COLO668 (cell line): ENCODE measurements at regions not wholly inside any gene's neighbourhood (a gene's known extent, or its start where the extent isn't known, plus 50 kb on each side); places are given as distances from the start of the nearest gene placed in this dataset.
A peak's percentile ranks its signal among the peaks of the same experiment; 100 is the strongest.
"Not testable (repeated sequence)": the region's sequence is repeated elsewhere in the genome, so short reads cannot be mapped to it uniquely, and the experiment has no call there.

Experiments used
- DNase-seq: peaks from one replicate; lab custom pipeline; 2025; ENCODE audit not compliant: unreplicated experiment; lab: John Stamatoyannopoulos, UW

GRCh38 chr5:152456815-152457443 lies 51.9 kb upstream of the NMUR2 start:
- no peak for DNase-seq

GRCh38 chr5:152462021-152462721 lies 57.1 kb upstream of the NMUR2 start:
- DNase-seq = no peak

GRCh38 chr5:152464048-152464447 lies 59.0 kb upstream of the NMUR2 start:
- no peak for DNase-seq

- DNase-seq = no peak
Measured at GRCh38 chr5:152465140-152465539, 60.1 kb upstream of the NMUR2 start.

GRCh38 chr5:152466085-152466745 lies 61.1 kb upstream of the NMUR2 start:
- no peak for DNase-seq

- no peak for DNase-seq
Measured at GRCh38 chr5:152470167-152470566, 65.1 kb upstream of the NMUR2 start.

GRCh38 chr5:152472083-152472482 lies 67.0 kb upstream of the NMUR2 start:
- DNase-seq = no peak

GRCh38 chr5:152474961-152475360 lies 69.9 kb upstream of the NMUR2 start:
- DNase-seq = no peak

- no peak for DNase-seq
Measured at GRCh38 chr5:152477536-152477935, 72.5 kb upstream of the NMUR2 start.

GRCh38 chr5:152479866-152480265 lies 74.8 kb upstream of the NMUR2 start:
- not testable (repeated sequence) for DNase-seq

- not testable (repeated sequence) for DNase-seq
Measured at GRCh38 chr5:152480677-152481076, 75.6 kb upstream of the NMUR2 start.

- no peak for DNase-seq
Measured at GRCh38 chr5:152487130-152487529, 82.1 kb upstream of the NMUR2 start.

GRCh38 chr5:152488869-152489268 lies 83.8 kb upstream of the NMUR2 start:
- no peak for DNase-seq

GRCh38 chr5:152499814-152500535 lies 94.9 kb upstream of the NMUR2 start:
- DNase-seq = no peak

GRCh38 chr5:152501294-152501693 lies 96.2 kb upstream of the NMUR2 start:
- DNase-seq = no peak

GRCh38 chr5:152503206-152503605 lies 98.1 kb upstream of the NMUR2 start:
- DNase-seq = no peak

GRCh38 chr5:152505442-152506042 lies 100.5 kb upstream of the NMUR2 start:
- peak; percentile 59 for DNase-seq

- no peak for DNase-seq
Measured at GRCh38 chr5:152511120-152511519, 106.0 kb upstream of the NMUR2 start.

GRCh38 chr5:152511531-152512132 lies 106.6 kb upstream of the NMUR2 start:
- DNase-seq = no peak

GRCh38 chr5:152514827-152515397 lies 109.8 kb upstream of the NMUR2 start:
- DNase-seq = no peak
